CD4-positive, alpha-beta T cell treated with Interleukin-6 for 4 hours (primary cell): ENCODE measurements at regions not wholly inside any gene's neighbourhood (a gene's known extent, or its start where the extent isn't known, plus 50 kb on each side); places are given as distances from the start of the nearest gene placed in this dataset.
"Not testable (repeated sequence)": the region's sequence is repeated elsewhere in the genome, so short reads cannot be mapped to it uniquely, and the experiment has no call there.

Source experiments
- DNase-seq: peaks from one replicate; pipeline ENCODE4 v3.0.0-alpha.2; 2020; ENCODE audit warnings: mixed read lengths

- DNase-seq, result no peak
Observed at GRCh38 chr2:44051593-44052347, 56.0 kb upstream of the LRPPRC start.

GRCh38 chr2:44052584-44052983 is 56.8 kb upstream of the LRPPRC start:
- no peak for DNase-seq

- no peak for DNase-seq
Observed at GRCh38 chr2:44053052-44053451, 57.3 kb upstream of the LRPPRC start.

- no peak for DNase-seq
Observed at GRCh38 chr2:44053456-44053855, 57.7 kb upstream of the LRPPRC start.

- DNase-seq, result no peak
Observed at GRCh38 chr2:44055229-44055628, 59.4 kb upstream of the LRPPRC start.

- DNase-seq, result no peak
Observed at GRCh38 chr2:44055664-44056063, 59.9 kb upstream of the LRPPRC start.

GRCh38 chr2:44056947-44057346 is 61.2 kb upstream of the LRPPRC start:
- no peak for DNase-seq

GRCh38 chr2:44060286-44060685 is 64.5 kb upstream of the LRPPRC start:
- not testable (repeated sequence) for DNase-seq

- no peak for DNase-seq
Observed at GRCh38 chr2:44060990-44061389, 65.2 kb upstream of the LRPPRC start.

- DNase-seq, result no peak
Observed at GRCh38 chr2:44061469-44061868, 65.7 kb upstream of the LRPPRC start.

- no peak for DNase-seq
Observed at GRCh38 chr2:44061876-44062275, 66.1 kb upstream of the LRPPRC start.

- no peak for DNase-seq
Observed at GRCh38 chr2:44063033-44063432, 67.2 kb upstream of the LRPPRC start.

- not testable (repeated sequence) for DNase-seq
Observed at GRCh38 chr2:44064281-44064680, 68.5 kb upstream of the LRPPRC start.

GRCh38 chr2:44067012-44067790 is 71.4 kb upstream of the LRPPRC start:
- DNase-seq, result not testable (repeated sequence)

GRCh38 chr2:44067791-44068181 is 72.0 kb upstream of the LRPPRC start:
- not testable (repeated sequence) for DNase-seq

- no peak for DNase-seq
Observed at GRCh38 chr2:44071454-44072046, 75.8 kb upstream of the LRPPRC start.

GRCh38 chr2:44073667-44074066 is 77.9 kb upstream of the LRPPRC start:
- DNase-seq, result not testable (repeated sequence)

GRCh38 chr2:44074795-44075194 is 79.0 kb upstream of the LRPPRC start:
- not testable (repeated sequence) for DNase-seq

GRCh38 chr2:44075541-44075940 is 79.8 kb upstream of the LRPPRC start:
- DNase-seq, result no peak

GRCh38 chr2:44077942-44078511 is 82.2 kb upstream of the LRPPRC start:
- DNase-seq, result no peak

GRCh38 chr2:44079686-44080085 is 83.9 kb upstream of the LRPPRC start:
- DNase-seq, result no peak

GRCh38 chr2:44083054-44083453 is 85.6 kb upstream of the PPM1B start:
- no peak for DNase-seq

GRCh38 chr2:44084850-44085249 is 83.8 kb upstream of the PPM1B start:
- DNase-seq, result no peak

- no peak for DNase-seq
Observed at GRCh38 chr2:44086629-44087028, 82.0 kb upstream of the PPM1B start.
